GM12878 (cell line): ENCODE measurements at regions not wholly inside any gene's neighbourhood (a gene's known extent, or its start where the extent isn't known, plus 50 kb on each side); places are given as distances from the start of the nearest gene placed in this dataset.

Experiments used
- CBFB ChIP-seq: IDR thresholded peaks from 2 replicates; pipeline ENCODE4 v1.6.1; 2016; ENCODE audit warnings: antibody characterized with exemption, low read depth
- CHD4 ChIP-seq: fragments of 200-600 bp; sonication (generic); IDR thresholded peaks from 2 replicates; pipeline ENCODE4 v1.6.1; 2016; ENCODE audit warnings: mild to moderate bottlenecking
- CTCF ChIP-seq, 3 experiments: IDR thresholded peaks in 2 of 3; conservative IDR thresholded peaks in 1 of 3; 2 replicates each; pipeline ENCODE4 v1.5.1; 2011; ENCODE audit warnings: low read depth in 3 of 3, low read length in 3 of 3, mild to moderate bottlenecking in 3 of 3, control low read depth in 2 of 3, moderate library complexity in 2 of 3, inconsistent platforms in 1 of 3, mixed read lengths in 1 of 3; ENCODE audit not compliant: control insufficient read depth in 2 of 3, insufficient read depth in 1 of 3; ENCODE audit errors: extremely low read depth in 1 of 3
- E2F4 ChIP-seq: IDR thresholded peaks from 2 replicates; pipeline ENCODE4 v1.6.1; 2012; ENCODE audit warnings: low read depth, low read length, improper control_type of control experiment
- NFYB ChIP-seq: IDR thresholded peaks from 2 replicates; pipeline ENCODE4 v1.6.1; 2011; ENCODE audit warnings: low read depth, mild to moderate bottlenecking, low read length, improper control_type of control experiment, moderate library complexity; ENCODE audit not compliant: insufficient read depth
- NR2F1 ChIP-seq: fragments of 450-650 bp; conservative IDR thresholded peaks from 2 replicates; pipeline ENCODE4 v1.6.1; 2017; ENCODE audit warnings: mild to moderate bottlenecking
- POLR2A ChIP-seq: IDR thresholded peaks from 2 replicates; pipeline ENCODE4 v1.6.1; 2011; ENCODE audit warnings: low read depth, mild to moderate bottlenecking, low read length
- POLR2AphosphoS5 ChIP-seq: IDR thresholded peaks from 2 replicates; pipeline ENCODE4 v1.6.1; 2011; ENCODE audit warnings: mild to moderate bottlenecking, low read length, inconsistent platforms
- RAD21 ChIP-seq: IDR thresholded peaks from 2 replicates; pipeline ENCODE4 v1.6.1; 2011; ENCODE audit warnings: mild to moderate bottlenecking, low read depth, low read length, moderate library complexity; ENCODE audit not compliant: insufficient read depth

- TF ChIP-seq RAD21 (no peak), POLR2AphosphoS5 (no peak), NFYB (no peak), CHD4 (no peak), CTCF (IDR thresholded peaks at IDR 0.05 in 2 of 3, conservative IDR thresholded peaks at IDR 0.05 in 1 of 3; ENCODE audit: control insufficient read depth in 2 of 3, extremely low read depth in 1 of 3, insufficient read depth in 1 of 3, low read depth in 3 of 3, low read length in 3 of 3) (no peak), CBFB (no peak), POLR2A (no peak), NR2F1 (no peak), E2F4 (no peak)
These were observed 461.9 kb upstream of the ONECUT1 start for GRCh38 chr15:53251996-53252395.
